Ovary (tissue), 7 donors: ENCODE measurements at regions not wholly inside any gene's neighbourhood (a gene's known extent, or its start where the extent isn't known, plus 50 kb on each side); places are given as distances from the start of the nearest gene placed in this dataset.

Experiments used
- DNase-seq, 5 donors: peaks; one replicate each; pipeline ENCODE4 v3.0.0-alpha.2; 2019 to 2020
- H3K27ac ChIP-seq, 2 donors: fragments of 200-600 bp; one replicate each; pipeline versions ENCODE4 v1.5.1 to v1.8.0; 2019 to 2022
- H3K27me3 ChIP-seq: fragments of 200-600 bp; one replicate; pipeline ENCODE4 v1.8.0; 2022
- H3K36me3 ChIP-seq: fragments of 200-600 bp; sonication (generic); one replicate; pipeline ENCODE4 v1.5.1; 2019
- H3K4me1 ChIP-seq: one replicate; pipeline ENCODE4 v1.8.1; 2013; ENCODE audit warnings: mild to moderate bottlenecking, moderate library complexity; ENCODE audit not compliant: insufficient read depth
- H3K4me3 ChIP-seq: fragments of 200-600 bp; sonication (generic); one replicate; pipeline ENCODE4 v1.5.1; 2017
- H3K9me3 ChIP-seq, 2 donors: fragments of 200-600 bp in 1 of 2; sonication (generic) in 1 of 2; one replicate each; pipeline versions ENCODE4 v1.5.1 to v1.8.1; 2013 to 2019; ENCODE audit warnings: mild to moderate bottlenecking in 1 of 2, moderate library complexity in 1 of 2
- EP300 ChIP-seq: sonication (generic); formaldehyde crosslinking; IDR thresholded peaks from one replicate; pipeline ENCODE4 v1.6.1; 2017; ENCODE audit warnings: antibody characterized with exemption
- POLR2A ChIP-seq: fragments of 450-650 bp; IDR thresholded peaks from one replicate; pipeline ENCODE4 v1.6.1; 2017; ENCODE audit warnings: antibody characterized with exemption, mild to moderate bottlenecking, moderate library complexity
- WGBS, 3 donors: extraction: QIAGEN DNeasy Blood & Tissue Kit in 1 of 3; methylation state at CpG; one replicate each; pipeline versions ENCODE4 v1.1.5 to v1.1.7; 2013 to 2017; 5-methylcytosine and 5-hydroxymethylcytosine counted together
- intact Hi-C, 4 donors: fragments of 100-400 bp; cut with DNase I; formaldehyde crosslinking; loops; one replicate each; pipeline versions ENCODE4 v1.11.0 to v1.15.1; 2022 to 2023
- TF ChIP-seq, protein P1 (sequence below), 3 donors: fragments of 450-650 bp in 2 of 3; fragments of 200-600 bp in 1 of 3; IDR thresholded peaks; one replicate each; pipeline versions ENCODE4 v1.5.1 to v1.8.0; 2016 to 2022; ENCODE audit warnings: antibody characterized with exemption in 3 of 3, mild to moderate bottlenecking in 1 of 3
- donor health status: DM: no; HTN: no; CAD: no; lungs with moderate emphysema.
- donor health status: DM: no; HTN: no; CAD: no.
- donor health status: Bipolar disorder and iron deficiency.
- donor health status: DM: no; HTN: no; CAD: no.
- donor health status: DM: yes; HTN: yes; CAD: no.

GRCh38 chr21:40985370-40985769 is 138.4 kb upstream of the DSCAM start:
- Histone ChIP-seq H3K27me3 (no peaks in the 10 kb centered on the region), H3K27ac (no peak overlapping the region), H3K36me3 (no peaks in the 10 kb centered on the region), H3K4me3 (no peak overlapping the region), H3K4me1 (no peaks in the 10 kb centered on the region), H3K9me3 (no peaks in the 10 kb centered on the region)
- TF ChIP-seq EP300 (no peak), POLR2A (no peak)
- TF ChIP-seq, protein P1, sequence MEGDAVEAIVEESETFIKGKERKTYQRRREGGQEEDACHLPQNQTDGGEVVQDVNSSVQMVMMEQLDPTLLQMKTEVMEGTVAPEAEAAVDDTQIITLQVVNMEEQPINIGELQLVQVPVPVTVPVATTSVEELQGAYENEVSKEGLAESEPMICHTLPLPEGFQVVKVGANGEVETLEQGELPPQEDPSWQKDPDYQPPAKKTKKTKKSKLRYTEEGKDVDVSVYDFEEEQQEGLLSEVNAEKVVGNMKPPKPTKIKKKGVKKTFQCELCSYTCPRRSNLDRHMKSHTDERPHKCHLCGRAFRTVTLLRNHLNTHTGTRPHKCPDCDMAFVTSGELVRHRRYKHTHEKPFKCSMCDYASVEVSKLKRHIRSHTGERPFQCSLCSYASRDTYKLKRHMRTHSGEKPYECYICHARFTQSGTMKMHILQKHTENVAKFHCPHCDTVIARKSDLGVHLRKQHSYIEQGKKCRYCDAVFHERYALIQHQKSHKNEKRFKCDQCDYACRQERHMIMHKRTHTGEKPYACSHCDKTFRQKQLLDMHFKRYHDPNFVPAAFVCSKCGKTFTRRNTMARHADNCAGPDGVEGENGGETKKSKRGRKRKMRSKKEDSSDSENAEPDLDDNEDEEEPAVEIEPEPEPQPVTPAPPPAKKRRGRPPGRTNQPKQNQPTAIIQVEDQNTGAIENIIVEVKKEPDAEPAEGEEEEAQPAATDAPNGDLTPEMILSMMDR (IDR thresholded peaks at IDR 0.05) = no peak
- DNase-seq = no peak
- intact Hi-C loops = no loop called here
- 18 to 32% (median 25%) methylated on average over 4 of the region's 4 CpGs for WGBS, 3 donors

GRCh38 chr21:40990366-40990765 is 143.4 kb upstream of the DSCAM start:
- Histone ChIP-seq H3K4me3 (no peak overlapping the region), H3K9me3 (no peaks in the 10 kb centered on the region), H3K36me3 (no peaks in the 10 kb centered on the region), H3K4me1 (no peaks in the 10 kb centered on the region), H3K27me3 (no peaks in the 10 kb centered on the region), H3K27ac (no peak overlapping the region)
- intact Hi-C loops = no loop called here
- TF ChIP-seq, protein P1 (IDR thresholded peaks at IDR 0.05) = no peak
- TF ChIP-seq EP300 = no peak
- TF ChIP-seq POLR2A = no peak
- DNase-seq = no peak
- WGBS, 3 donors = 93 to 100% (median 100%) methylated on average over 2 of the region's 2 CpGs

DNA sequence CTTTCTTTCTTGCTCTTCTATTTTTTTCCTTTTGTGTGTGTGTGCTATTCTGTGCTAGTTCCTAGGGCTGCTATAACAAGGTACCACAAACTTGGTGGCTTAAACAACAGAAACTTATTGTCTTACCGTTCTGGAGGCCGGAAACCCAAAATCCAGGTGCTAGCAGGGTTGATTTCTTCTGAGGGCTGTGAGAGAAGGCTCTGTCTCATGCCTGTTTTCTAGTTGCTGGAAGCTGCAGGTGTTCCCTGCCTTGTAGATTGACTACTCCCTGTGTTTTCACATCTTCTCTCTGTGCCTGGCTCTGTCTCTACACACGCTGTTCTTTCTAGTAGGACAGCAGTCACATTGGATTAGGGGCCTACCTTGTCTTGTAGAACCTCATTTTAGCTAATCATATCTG is 150.9 kb upstream of the DSCAM start:
- no peak for TF ChIP-seq EP300
- no peaks in the 10 kb centered on the region for H3K4me1 ChIP-seq
- no peaks in the 10 kb centered on the region for H3K9me3 ChIP-seq
- no peaks in the 10 kb centered on the region for H3K27me3 ChIP-seq
- H3K27ac ChIP-seq = no peak overlapping the region
- intact Hi-C loops = no loop called here
- whole genome bisulfite sequencing, 3 donors = 72 to 91% (median 85%) methylated on average over 3 of the region's 3 CpGs
- no peak for DNase-seq
- no peaks in the 10 kb centered on the region for H3K36me3 ChIP-seq
- no peak overlapping the region for H3K4me3 ChIP-seq

DNA sequence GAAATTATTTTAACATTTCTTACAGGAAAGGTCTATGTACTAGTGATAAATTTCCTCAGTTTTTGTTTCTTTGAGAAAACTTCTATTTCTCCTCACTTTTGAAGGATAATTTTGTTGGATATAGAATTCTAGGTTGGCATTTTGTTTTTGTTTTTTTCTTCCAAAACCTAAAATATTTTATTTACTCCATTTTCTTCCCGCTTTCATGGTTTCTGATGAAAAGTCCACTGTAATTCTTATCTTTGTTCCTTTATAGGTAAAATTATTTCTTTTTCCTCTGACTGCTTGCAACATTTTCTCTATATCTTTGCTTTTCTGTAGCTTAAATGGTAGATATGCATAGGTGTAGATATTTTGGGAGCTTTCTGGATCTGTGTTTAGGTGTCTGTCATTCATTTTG is 153.9 kb upstream of the DSCAM start:
- 94 to 98% (median 97%) methylated on average over 1 of the region's 1 CpG for WGBS, 3 donors
- no peaks in the 10 kb centered on the region for H3K36me3 ChIP-seq
- intact Hi-C loops = no loop called here

GRCh38 chr21:41006636-41007035 is 159.7 kb upstream of the DSCAM start:
- H3K27me3 ChIP-seq = no peaks in the 10 kb centered on the region
- no peak overlapping the region for H3K27ac ChIP-seq
- no peak for DNase-seq
- H3K36me3 ChIP-seq = no peaks in the 10 kb centered on the region
- no peak overlapping the region for H3K4me3 ChIP-seq
- no peaks in the 10 kb centered on the region for H3K4me1 ChIP-seq
- 77 to 85% (median 83%) methylated on average over 6 of the region's 6 CpGs for WGBS, 3 donors
- intact Hi-C loops = no loop called here
- H3K9me3 ChIP-seq = no peaks in the 10 kb centered on the region
- TF ChIP-seq, protein P1 (IDR thresholded peaks at IDR 0.05) = no peak
- TF ChIP-seq EP300 (no peak), POLR2A (no peak)

More for the DNA sequence above, 153.9 kb upstream of the DSCAM start:
- TF ChIP-seq EP300 (no peak), POLR2A (no peak)
- TF ChIP-seq, protein P1 (IDR thresholded peaks at IDR 0.05) = no peak
- H3K4me3 ChIP-seq = no peak overlapping the region
- H3K27me3 ChIP-seq = no peaks in the 10 kb centered on the region
- no peak for DNase-seq
- no peaks in the 10 kb centered on the region for H3K9me3 ChIP-seq
- no peaks in the 10 kb centered on the region for H3K4me1 ChIP-seq
- no peak overlapping the region for H3K27ac ChIP-seq
